ENCODE measurements at regions not wholly inside any gene's neighbourhood (a gene's known extent, or its start where the extent isn't known, plus 50 kb on each side); places are given as distances from the start of the nearest gene placed in this dataset.

GRCh38 chr22:47806894-47807293, 1044.4 kb downstream of the TBC1D22A start:
- no peak for TF ChIP-seq CTCF (conservative IDR thresholded peaks at IDR 0.05; ENCODE audit: low read length)
- TF ChIP-seq EZH2phosphoT487 (IDR thresholded peaks at IDR 0.05; ENCODE audit: borderline replicate concordance) = no peak
